Fibroblast of pulmonary artery (primary cell): ENCODE measurements at regions not wholly inside any gene's neighbourhood (a gene's known extent, or its start where the extent isn't known, plus 50 kb on each side); places are given as distances from the start of the nearest gene placed in this dataset.

ENCODE experiments used
- DNase-seq: peaks from one replicate; pipeline ENCODE4 v3.0.0-alpha.2; 2010; ENCODE audit warnings: low read depth
- H3K4me3 ChIP-seq: replicated peaks from 2 replicates; pipeline ENCODE4 v1.5.1; 2011; ENCODE audit warnings: low read depth, mild to moderate bottlenecking, control low read depth, low read length, moderate library complexity
- TF ChIP-seq, protein P1 (sequence below): IDR thresholded peaks from 2 replicates; pipeline ENCODE4 v1.5.1; 2011; ENCODE audit warnings: mild to moderate bottlenecking, control low read depth, low read length, inconsistent platforms; ENCODE audit errors: missing control alignments

DNA sequence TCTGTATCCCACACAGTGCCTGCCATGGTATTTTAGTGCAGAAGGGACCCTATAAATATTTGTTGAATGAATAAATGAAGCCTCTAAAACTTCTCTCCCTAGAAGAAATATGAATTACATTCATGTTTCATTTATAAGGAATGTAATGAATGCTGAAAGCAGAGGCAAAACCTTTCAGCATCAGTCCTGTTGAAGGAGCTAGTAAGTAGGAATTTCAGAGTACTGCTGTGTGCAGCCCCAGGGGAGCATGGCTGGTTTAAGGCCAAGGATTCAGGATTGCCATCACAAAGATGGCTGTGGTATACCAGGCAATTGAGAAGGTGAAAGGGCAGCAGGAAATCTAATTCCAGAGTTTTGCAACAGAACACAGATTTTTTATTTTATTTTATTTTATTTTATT is 1131.4 kb downstream of the IGSF11 start:
- H3K4me3 ChIP-seq, result no peak overlapping the region
- TF ChIP-seq, protein P1, sequence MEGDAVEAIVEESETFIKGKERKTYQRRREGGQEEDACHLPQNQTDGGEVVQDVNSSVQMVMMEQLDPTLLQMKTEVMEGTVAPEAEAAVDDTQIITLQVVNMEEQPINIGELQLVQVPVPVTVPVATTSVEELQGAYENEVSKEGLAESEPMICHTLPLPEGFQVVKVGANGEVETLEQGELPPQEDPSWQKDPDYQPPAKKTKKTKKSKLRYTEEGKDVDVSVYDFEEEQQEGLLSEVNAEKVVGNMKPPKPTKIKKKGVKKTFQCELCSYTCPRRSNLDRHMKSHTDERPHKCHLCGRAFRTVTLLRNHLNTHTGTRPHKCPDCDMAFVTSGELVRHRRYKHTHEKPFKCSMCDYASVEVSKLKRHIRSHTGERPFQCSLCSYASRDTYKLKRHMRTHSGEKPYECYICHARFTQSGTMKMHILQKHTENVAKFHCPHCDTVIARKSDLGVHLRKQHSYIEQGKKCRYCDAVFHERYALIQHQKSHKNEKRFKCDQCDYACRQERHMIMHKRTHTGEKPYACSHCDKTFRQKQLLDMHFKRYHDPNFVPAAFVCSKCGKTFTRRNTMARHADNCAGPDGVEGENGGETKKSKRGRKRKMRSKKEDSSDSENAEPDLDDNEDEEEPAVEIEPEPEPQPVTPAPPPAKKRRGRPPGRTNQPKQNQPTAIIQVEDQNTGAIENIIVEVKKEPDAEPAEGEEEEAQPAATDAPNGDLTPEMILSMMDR, result no peak
- peak; percentile 47 for DNase-seq

DNA sequence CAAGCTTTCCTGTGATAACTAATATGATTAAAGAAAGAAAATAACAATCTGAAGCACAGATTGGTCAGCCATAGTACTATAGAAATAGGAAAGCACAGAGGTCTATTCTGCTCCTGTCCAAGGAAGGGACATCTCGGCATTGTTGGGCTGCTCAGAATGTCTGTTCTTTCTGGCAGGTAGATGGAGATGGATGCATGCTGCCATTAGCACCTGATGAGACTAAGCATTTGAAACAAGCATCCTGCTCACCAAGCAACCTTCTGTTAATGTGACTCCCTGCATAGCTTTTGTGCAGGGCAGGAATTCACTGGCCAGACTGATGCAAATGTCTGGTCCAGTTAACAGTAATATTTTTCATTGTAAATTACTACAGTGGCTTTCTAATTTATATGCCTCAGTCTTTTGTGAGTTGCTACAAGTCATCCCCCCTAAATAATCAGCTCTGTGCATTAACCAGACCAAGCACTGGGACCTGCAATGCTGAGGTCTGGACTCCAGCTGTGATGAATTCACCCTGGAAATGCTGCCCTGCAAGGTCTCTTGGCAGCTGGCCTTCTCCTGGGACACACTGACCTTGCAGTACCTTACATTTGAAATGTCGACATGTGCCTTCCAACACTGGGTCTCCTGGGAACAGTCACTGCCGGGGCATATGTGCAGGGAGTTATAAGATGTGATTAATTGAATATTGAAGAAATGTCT is 1123.7 kb downstream of the IGSF11 start:
- TF ChIP-seq, protein P1, result no peak
- no peak overlapping the region for H3K4me3 ChIP-seq
- DNase-seq, result no peak

DNA sequence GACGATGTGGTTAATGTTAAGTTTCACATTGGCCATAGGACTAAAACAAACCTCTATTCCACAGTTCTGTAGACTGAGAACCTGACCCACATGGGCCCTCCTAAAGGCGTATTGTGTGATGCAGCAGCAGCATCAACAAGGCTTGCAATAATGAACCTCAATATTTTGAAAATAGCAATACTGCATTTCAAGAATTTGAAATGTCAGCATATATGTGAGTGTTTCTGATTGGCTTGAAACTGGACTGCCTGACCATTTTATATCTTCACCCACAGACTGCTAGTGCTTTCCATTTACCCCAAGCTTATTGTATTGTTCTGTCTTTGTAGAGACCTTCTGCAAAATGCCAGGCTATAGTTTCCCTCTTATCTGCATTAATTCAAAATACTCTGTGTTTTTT is 1122.3 kb downstream of the IGSF11 start:
- DNase-seq, result no peak
- H3K4me3 ChIP-seq, result no peak overlapping the region
- TF ChIP-seq, protein P1, result no peak

DNA sequence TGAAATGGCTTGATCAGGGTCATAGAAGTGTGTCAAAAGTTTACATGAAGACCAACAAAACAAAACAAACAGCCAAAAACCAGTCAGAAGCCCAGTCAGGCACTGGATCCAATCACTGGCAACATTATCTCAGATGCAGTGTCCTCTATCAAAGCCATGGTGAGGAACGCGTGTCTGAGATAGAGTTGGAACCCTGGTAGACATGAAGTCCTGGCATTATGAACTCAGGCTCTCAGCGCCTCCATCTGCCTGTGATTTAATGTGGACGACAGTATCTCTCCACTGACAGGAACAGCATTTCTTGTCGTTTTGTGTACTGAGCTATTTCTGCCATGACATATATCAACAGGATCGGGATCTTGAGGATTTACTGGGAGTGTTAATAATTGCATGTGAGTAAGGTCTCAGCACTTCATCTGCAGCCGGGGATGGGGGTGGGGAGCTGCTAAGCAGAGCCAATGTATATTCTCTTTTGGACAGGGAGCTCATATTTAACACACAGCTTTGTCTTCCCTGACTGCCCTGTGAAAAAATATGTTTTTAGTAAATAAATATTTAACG is 1120.0 kb downstream of the IGSF11 start:
- H3K4me3 ChIP-seq, result no peak overlapping the region
- DNase-seq, result no peak
- TF ChIP-seq, protein P1, result no peak

DNA sequence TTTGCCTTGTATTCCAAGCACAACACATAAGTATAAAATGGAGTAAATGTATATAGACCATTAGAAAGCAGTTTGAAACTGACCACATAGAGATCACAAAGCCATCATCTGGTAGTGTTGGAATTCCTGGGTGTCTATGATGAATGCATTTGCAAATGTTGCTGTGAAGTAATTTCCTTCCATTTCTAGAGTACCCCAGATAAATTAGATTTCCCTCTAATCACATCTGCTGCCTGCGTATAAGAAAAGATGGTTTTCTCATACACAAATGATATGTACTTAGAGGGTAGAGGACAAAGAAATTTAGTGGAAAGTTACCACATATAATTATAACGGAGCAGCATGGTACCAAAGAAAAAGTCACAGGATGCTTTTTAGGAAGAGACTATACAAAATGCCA is 1117.8 kb downstream of the IGSF11 start:
- DNase-seq, result no peak
- TF ChIP-seq, protein P1, result no peak
- no peak overlapping the region for H3K4me3 ChIP-seq

DNA sequence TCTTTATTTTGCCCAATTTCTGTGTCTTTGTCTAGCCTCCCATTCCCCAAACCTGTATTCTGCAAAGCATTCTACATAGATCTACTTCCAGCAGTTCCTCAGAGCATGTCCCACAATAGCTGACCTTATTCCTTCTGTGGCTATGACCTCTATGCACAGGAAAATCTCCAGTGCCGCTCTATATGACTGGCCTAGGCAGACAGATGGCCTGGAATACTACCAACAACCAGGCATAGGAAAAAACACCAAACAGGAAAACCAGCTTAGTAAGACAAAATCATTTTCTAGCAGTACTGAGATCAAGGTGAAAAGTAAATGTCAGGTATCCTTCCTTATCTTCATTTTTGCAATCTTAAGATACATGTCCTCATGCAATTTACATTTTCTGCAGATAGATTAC is 1115.0 kb downstream of the IGSF11 start:
- no peak overlapping the region for H3K4me3 ChIP-seq
- DNase-seq, result no peak
- TF ChIP-seq, protein P1, result no peak

DNA sequence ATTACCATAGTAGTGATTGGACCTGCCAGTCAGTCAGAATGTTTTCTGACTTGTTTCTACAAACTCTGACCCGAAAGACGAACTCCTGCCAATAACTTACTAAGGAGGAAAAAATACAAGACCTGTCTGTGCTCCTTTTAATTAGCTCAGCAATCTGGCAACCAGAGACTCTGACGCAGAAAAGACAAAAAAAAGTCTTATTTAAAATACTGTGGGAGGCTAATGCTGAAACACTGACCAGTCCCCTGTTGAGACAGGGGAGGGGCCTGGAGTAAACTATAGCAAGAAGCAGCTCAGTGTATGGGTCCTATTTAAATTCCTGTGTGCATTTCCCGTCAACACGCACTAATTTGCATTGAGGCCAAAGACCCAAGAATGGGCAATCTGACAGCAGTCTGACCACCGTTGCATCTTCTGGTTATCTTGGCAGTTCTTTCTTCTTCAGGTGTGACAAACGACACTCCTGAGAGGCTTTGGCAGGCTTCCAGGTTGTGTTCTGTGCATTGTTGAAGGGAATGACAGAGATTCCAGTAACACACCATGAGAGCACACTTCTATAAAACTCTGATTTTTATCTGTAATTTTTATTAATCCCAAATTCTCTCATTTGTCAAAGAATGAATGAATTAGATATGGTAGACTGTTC is 1114.3 kb downstream of the IGSF11 start:
- TF ChIP-seq, protein P1, result no peak

More for the DNA sequence above, 1114.3 kb downstream of the IGSF11 start:
- DNase-seq, result no peak
- no peak overlapping the region for H3K4me3 ChIP-seq
